Omental fat pad (tissue), 3 donors: ENCODE measurements at regions not wholly inside any gene's neighbourhood (a gene's known extent, or its start where the extent isn't known, plus 50 kb on each side); places are given as distances from the start of the nearest gene placed in this dataset.

Source experiments
- ATAC-seq: fragments of 150-250 bp; one replicate; pipeline ENCODE4 v1.9.1; 2016; ENCODE audit warnings: mild to moderate bottlenecking, moderate library complexity; ENCODE audit not compliant: low FRiP score
- DNase-seq: peaks from one replicate; pipeline ENCODE4 v3.0.0-alpha.2; 2019; ENCODE audit warnings: low spot score
- TF ChIP-seq, protein P1 (sequence below), 3 donors: fragments of 450-650 bp; IDR thresholded peaks; one replicate each; pipeline ENCODE4 v1.5.1; 2016 to 2017; ENCODE audit warnings: antibody characterized with exemption in 3 of 3, mild to moderate bottlenecking in 3 of 3, moderate library complexity in 2 of 3

DNA sequence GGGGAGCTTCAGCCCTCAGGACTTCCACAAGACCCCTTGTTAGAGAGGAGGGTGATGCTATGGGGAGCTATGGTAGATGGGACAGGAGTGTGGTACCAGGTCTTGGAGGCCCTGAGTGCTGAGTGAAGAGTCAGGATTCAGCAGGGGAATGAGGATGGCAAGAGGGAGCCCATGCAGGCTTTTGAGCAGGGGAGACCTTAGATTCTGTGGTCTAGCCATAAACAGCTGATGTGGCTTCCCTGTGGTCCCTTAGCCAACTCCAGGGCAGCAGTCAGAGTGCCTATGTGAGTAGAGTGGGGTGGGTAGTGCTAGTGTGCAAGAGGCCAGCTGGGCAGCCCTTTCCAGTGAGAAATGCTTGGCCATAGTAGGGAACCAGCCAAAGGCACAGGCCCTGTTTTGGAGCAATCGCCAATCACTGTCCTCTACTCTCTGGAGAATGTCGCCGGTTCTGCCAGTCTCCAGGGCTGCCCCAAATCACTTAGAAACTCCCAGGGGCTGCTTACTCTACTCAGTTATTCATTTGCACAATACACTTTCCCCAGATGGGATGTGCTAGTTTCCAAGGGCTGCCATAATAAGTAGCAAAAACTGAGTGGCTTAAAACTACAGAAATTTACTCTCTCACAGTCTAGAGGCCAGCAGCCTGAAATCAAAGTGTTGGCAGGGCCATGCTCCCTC, 310.5 kb downstream of the SMAD2 start:
- TF ChIP-seq, protein P1, sequence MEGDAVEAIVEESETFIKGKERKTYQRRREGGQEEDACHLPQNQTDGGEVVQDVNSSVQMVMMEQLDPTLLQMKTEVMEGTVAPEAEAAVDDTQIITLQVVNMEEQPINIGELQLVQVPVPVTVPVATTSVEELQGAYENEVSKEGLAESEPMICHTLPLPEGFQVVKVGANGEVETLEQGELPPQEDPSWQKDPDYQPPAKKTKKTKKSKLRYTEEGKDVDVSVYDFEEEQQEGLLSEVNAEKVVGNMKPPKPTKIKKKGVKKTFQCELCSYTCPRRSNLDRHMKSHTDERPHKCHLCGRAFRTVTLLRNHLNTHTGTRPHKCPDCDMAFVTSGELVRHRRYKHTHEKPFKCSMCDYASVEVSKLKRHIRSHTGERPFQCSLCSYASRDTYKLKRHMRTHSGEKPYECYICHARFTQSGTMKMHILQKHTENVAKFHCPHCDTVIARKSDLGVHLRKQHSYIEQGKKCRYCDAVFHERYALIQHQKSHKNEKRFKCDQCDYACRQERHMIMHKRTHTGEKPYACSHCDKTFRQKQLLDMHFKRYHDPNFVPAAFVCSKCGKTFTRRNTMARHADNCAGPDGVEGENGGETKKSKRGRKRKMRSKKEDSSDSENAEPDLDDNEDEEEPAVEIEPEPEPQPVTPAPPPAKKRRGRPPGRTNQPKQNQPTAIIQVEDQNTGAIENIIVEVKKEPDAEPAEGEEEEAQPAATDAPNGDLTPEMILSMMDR (IDR thresholded peaks at IDR 0.05) = no peak
- no peak for ATAC-seq
- DNase-seq = no peak

DNA sequence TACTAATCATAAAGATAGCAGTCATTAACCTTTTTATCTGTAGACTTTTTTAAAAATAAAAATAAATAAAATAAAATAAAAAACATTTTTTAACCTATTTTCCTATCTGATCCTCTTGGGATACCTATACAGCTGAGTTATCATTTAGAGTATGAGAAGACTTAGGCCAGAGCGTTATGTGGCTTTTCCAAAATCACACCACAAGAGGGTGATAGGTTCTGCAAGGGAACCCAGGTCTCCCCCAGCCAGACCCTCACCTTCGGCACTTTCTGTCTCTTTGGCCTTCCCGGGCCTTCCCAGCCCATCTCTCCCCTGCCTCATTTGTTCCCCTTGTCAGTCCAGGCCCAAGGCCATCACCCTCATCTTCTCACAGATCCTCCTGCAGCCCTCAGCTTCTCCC, 311.7 kb downstream of the SMAD2 start:
- ATAC-seq (no peak), DNase-seq (no peak)
- TF ChIP-seq, protein P1 (IDR thresholded peaks at IDR 0.05) = no peak

DNA sequence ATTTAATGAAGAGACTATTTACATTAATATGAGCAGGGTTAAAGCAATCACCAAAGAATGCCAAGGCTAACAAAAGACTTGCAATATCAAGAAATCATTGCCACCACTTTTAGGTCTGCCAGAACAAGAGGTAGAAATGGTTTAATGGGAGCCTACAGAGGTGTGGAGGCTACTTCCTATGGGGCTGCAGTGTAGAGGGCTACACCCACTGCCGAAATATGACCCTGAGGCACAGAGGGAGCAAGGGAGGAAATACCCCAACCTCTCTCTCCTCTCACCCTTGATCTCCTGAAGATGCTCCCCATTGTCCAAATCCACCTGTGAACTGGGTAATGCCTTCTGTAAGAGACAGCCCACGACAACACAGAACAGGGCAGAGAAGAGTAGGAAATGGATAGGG, 315.4 kb downstream of the SMAD2 start:
- ATAC-seq = no peak
- TF ChIP-seq, protein P1 (IDR thresholded peaks at IDR 0.05) = no peak

DNA sequence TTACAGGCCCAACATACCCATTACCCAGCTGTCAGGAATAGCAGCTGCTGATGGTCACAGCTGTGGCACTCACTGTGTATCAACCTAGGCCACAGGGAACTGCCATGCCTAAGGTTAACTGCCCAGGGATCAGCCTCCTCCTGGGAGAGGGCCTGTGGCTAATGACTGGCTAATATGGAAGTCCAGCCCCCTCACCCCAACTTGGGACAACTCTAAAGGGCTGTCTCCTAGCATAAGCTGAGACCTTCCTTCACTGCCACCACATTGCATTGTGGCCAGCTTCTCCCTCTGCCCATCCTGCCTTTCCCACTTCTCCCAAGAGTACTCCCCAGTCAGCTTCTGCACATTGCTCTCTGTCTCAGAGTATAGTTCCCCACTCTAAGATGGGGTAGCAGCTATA, 316.5 kb downstream of the SMAD2 start:
- ATAC-seq = no peak
- TF ChIP-seq, protein P1 (IDR thresholded peaks at IDR 0.05) = no peak

More for the DNA sequence above, 315.4 kb downstream of the SMAD2 start:
- DNase-seq = no peak

DNA sequence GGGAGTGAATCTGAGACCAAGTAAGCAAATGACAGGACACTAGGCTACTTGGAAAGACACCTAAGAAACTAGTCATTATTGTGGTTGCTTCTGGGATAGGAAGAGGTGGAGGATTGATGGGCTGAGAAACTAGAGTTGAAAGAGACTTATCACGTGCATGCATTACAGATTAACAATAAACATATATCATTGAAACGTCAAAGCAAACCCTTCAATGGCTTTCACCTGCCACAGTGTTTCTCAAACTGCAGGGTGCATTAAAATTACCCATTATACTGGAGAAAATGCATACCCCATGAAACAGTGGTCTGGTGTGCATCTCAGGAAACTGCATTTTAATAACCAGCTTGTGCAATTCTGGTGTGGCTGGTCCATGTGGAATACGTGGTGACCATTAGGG, 318.8 kb downstream of the SMAD2 start:
- no peak for ATAC-seq
- TF ChIP-seq, protein P1 (IDR thresholded peaks at IDR 0.05) = no peak
- no peak for DNase-seq

More for the DNA sequence above, 316.5 kb downstream of the SMAD2 start:
- DNase-seq = no peak

DNA sequence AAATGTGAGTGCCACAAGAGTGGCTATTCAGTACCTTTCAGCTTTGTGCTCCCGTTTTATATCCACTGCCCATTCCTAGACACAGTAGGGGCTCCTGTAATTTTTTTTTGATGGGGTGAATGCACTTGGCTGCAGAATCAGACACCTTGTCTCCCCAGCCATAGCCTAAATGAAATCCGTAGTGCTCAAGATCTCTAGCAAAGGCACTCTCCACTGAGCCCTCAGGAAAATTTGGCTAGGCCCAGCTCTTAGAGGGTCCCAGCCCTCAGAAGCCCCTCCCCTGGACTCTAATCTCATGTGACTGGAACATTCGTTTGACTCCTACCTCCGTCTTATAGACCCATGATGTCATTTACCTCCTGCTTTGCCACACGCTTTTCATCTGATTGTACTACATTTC, 323.9 kb downstream of the SMAD2 start:
- ATAC-seq = no peak

DNA sequence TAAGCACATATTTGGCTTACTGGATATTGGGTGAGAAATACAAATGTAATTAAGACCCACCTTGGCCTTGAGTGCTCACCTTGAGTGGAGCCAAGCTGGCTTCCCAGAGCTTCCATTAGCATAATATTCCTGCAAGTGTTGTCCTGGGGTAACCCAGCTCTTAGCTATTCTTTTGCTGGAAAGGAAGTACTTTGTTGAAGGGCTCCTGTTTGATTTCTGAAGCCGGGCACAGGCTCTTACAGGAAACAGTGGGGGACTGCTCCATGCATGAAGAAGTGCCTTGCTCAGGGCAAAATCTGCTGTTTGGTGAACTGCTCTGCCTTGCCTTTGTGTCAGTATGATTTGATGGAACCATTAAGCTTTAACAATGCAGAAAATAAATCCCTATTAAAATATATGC, 325.4 kb downstream of the SMAD2 start:
- DNase-seq (no peak), ATAC-seq (no peak)
- TF ChIP-seq, protein P1 (IDR thresholded peaks at IDR 0.05) = no peak

More for the DNA sequence above, 323.9 kb downstream of the SMAD2 start:
- DNase-seq = no peak
- TF ChIP-seq, protein P1 (IDR thresholded peaks at IDR 0.05) = no peak
